ENCODE measurements at regions not wholly inside any gene's neighbourhood (a gene's known extent, or its start where the extent isn't known, plus 50 kb on each side); places are given as distances from the start of the nearest gene placed in this dataset.

DNA sequence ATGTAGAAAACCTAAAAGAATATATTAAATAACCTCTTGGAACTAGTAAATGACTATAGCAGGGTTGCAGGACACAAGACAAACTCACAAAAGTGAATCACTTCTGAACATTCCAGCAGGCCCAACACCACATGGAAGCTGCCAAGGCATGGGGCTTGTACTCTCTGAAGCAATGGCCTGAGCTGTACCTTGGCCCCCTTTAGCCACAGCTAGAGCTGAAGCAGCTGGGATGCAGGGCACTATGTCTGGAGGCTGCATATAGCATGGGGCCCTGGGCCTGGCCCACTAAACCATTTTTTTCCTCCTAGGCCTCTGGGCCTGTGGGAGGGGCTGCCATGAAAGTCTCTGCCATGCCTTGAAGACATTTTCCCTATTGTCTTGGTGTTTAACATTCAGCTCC, 1067.3 kb downstream of the LRFN5 start:
- TF ChIP-seq, protein P1, sequence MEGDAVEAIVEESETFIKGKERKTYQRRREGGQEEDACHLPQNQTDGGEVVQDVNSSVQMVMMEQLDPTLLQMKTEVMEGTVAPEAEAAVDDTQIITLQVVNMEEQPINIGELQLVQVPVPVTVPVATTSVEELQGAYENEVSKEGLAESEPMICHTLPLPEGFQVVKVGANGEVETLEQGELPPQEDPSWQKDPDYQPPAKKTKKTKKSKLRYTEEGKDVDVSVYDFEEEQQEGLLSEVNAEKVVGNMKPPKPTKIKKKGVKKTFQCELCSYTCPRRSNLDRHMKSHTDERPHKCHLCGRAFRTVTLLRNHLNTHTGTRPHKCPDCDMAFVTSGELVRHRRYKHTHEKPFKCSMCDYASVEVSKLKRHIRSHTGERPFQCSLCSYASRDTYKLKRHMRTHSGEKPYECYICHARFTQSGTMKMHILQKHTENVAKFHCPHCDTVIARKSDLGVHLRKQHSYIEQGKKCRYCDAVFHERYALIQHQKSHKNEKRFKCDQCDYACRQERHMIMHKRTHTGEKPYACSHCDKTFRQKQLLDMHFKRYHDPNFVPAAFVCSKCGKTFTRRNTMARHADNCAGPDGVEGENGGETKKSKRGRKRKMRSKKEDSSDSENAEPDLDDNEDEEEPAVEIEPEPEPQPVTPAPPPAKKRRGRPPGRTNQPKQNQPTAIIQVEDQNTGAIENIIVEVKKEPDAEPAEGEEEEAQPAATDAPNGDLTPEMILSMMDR (conservative IDR thresholded peaks at IDR 0.05 in 1 of 2, IDR thresholded peaks at IDR 0.05 in 1 of 2; ENCODE audit: low read depth in 1 of 2, low read length in 2 of 2): no peak
- no peak for TF ChIP-seq EZH2 (IDR thresholded peaks at IDR 0.05; ENCODE audit: low read length, missing control alignments)
